ENCODE measurements at regions not wholly inside any gene's neighbourhood (a gene's known extent, or its start where the extent isn't known, plus 50 kb on each side); places are given as distances from the start of the nearest gene placed in this dataset.

DNA sequence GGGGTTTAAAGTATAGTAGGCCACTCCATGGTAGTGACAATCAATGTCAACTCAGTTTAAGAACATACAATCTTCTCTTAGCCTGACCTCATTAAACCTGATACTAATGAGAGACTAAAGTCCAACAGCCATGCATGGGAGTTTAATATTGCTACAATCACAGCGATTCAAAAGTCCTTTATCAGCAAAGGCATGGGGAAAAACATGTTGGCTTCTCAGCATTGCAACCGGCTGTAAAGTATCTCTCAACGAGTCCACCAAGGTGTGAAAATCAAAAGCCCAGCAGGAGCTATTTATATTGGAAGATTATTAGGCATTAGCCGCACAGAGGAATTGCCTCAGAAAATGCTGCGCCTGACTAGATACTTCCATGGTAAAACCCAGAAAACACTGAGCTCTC lies 256.7 kb upstream of the PGRMC2 start:
- TF ChIP-seq, protein P1, sequence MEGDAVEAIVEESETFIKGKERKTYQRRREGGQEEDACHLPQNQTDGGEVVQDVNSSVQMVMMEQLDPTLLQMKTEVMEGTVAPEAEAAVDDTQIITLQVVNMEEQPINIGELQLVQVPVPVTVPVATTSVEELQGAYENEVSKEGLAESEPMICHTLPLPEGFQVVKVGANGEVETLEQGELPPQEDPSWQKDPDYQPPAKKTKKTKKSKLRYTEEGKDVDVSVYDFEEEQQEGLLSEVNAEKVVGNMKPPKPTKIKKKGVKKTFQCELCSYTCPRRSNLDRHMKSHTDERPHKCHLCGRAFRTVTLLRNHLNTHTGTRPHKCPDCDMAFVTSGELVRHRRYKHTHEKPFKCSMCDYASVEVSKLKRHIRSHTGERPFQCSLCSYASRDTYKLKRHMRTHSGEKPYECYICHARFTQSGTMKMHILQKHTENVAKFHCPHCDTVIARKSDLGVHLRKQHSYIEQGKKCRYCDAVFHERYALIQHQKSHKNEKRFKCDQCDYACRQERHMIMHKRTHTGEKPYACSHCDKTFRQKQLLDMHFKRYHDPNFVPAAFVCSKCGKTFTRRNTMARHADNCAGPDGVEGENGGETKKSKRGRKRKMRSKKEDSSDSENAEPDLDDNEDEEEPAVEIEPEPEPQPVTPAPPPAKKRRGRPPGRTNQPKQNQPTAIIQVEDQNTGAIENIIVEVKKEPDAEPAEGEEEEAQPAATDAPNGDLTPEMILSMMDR (IDR thresholded peaks at IDR 0.05): no peak
- Histone ChIP-seq H3K4me1 (no peaks in the 10 kb centered on the region), H3K27ac (no peak overlapping the region), H3K27me3 (ENCODE audit: insufficient read depth in 3 of 3, low read length in 2 of 3) (no peaks in the 10 kb centered on the region), H3K4me3 (no peak overlapping the region), H3K9me3 (no peaks in the 10 kb centered on the region), H3K36me3 (ENCODE audit: insufficient read depth in 1 of 2, low read depth in 1 of 2) (no peaks in the 10 kb centered on the region)
- ATAC-seq (no peak), DNase-seq (no peak)
- WGBS, 3 donors: 59 to 90% (median 67%) methylated on average over 5 of the region's 5 CpGs
- intact Hi-C loops (cut with DNase I): no loop called here

DNA sequence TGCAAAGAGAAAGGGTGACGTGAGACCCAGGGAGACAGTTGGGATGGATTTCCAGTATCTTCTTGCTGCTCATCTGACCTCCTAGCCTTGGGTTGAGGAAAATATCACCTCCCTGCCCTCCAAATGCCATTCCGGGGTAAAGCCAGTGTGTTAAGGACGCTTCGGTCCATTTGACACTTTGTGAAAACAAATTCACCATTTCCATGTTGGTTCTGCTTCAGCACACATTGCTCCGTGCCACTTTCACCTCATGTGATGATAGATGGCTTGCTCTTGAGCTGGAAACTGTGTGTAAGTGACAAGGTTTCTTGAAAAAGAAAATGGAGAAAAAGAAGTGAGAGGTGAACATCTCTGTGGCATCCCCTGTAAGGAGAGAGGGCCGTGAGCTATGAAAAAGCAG lies 256.1 kb upstream of the PGRMC2 start:
- Histone ChIP-seq H3K9me3 (no peaks in the 10 kb centered on the region), H3K27me3 (ENCODE audit: insufficient read depth in 3 of 3, low read length in 2 of 3) (no peaks in the 10 kb centered on the region), H3K4me1 (no peaks in the 10 kb centered on the region), H3K27ac (no peak overlapping the region), H3K36me3 (ENCODE audit: insufficient read depth in 1 of 2, low read depth in 1 of 2) (no peaks in the 10 kb centered on the region), H3K4me3 (no peak overlapping the region)
- TF ChIP-seq, protein P1 (IDR thresholded peaks at IDR 0.05): no peak
- WGBS, 3 donors: 76 to 85% (median 82%) methylated on average over 6 of the region's 6 CpGs
- intact Hi-C loops (cut with DNase I): no loop called here
- ATAC-seq: no peak
- DNase-seq: no peak

DNA sequence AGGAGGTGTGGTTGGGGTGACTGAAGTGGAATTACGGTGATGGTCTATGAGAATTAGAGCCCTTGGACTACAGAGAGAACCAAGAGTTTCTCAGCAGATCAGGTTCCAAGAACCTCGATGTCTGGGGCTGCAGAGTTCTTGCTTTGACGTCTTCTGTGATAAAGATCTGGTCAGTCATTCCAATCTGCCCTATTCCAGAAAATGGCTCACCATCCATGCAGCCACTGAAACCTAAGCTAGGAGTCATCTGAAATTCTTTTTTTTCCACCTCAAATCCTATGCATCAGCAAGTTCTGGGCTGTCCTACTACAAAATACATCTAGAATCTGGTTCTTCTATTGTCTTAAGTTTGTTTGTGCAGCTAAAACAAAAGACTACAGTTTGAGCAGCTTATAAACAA lies 254.4 kb upstream of the PGRMC2 start:
- H3K4me1 ChIP-seq: no peaks in the 10 kb centered on the region
- intact Hi-C loops (cut with DNase I): no loop called here
- DNase-seq (no peak), ATAC-seq (no peak)
- 77 to 88% (median 86%) methylated on average over 3 of the region's 3 CpGs for WGBS, 3 donors
- H3K27me3 ChIP-seq (ENCODE audit: insufficient read depth in 3 of 3, low read length in 2 of 3): no peaks in the 10 kb centered on the region
- TF ChIP-seq, protein P1 (IDR thresholded peaks at IDR 0.05): no peak
- no peak overlapping the region for H3K4me3 ChIP-seq
- no peak overlapping the region for H3K27ac ChIP-seq
- H3K36me3 ChIP-seq (ENCODE audit: insufficient read depth in 1 of 2, low read depth in 1 of 2): no peaks in the 10 kb centered on the region
- H3K9me3 ChIP-seq: no peaks in the 10 kb centered on the region

DNA sequence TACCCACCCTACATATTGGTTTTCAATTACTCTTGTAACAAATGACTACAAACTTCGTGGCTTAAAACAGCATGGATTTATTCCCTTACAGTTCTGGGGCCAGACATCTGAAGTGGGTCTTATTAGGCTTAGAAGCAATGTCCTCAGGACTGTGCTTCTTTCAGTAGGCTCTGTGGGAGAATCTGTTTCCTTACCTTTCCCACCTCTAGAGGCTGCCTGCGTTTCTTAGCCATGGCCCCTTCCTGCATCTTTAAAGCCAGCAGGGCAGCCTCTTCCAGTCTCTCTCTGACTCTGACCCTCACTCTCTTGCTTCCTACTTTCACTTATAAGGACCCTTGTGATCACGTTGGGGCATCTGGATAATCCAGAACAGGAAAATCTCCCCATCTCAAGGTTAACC lies 252.5 kb upstream of the PGRMC2 start:
- Histone ChIP-seq H3K4me1 (no peaks in the 10 kb centered on the region), H3K27me3 (ENCODE audit: insufficient read depth in 3 of 3, low read length in 2 of 3) (no peaks in the 10 kb centered on the region), H3K4me3 (no peak overlapping the region), H3K27ac (no peak overlapping the region), H3K9me3 (no peaks in the 10 kb centered on the region), H3K36me3 (ENCODE audit: insufficient read depth in 1 of 2, low read depth in 1 of 2) (no peaks in the 10 kb centered on the region)
- no peak for ATAC-seq
- intact Hi-C loops (cut with DNase I): no loop called here
- TF ChIP-seq, protein P1 (IDR thresholded peaks at IDR 0.05): no peak
- 51 to 71% (median 66%) methylated on average over 3 of the region's 3 CpGs for WGBS, 3 donors
- DNase-seq: no peak

DNA sequence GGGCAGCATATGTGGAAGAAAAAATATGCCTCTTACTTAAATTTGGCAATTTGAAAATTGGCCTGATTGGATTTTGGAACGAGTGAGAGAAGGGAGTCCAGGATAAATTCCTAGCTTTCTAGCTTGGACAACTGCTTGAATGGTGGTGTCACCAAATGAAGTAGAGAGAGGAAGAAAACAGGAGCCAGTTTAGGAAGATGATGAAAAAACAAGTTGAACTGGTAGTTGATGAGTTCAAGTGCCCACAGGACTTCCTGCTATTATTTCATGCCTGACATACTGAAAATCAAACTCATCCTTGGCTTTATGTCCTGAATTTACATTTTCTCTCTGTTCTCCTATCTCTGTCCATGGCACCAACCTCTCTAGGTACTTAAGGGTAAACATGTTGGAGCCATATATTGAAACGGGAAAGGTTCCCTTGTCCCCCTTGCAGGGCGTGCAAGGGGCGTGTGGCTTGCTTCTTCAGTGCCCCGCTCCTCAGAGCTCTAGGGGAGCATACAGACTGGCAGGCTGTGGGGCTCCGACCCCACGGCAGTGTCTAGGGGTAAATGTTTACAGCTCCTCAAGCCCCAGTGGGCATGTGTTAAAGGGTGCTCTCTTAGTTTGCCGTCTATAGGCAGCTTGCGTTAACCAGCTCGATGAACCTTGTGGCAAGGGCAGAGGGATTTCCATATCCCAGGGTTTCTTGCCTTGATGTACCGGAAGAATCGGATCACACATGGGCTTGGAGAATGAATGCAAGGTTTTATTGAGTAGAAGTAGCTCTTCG lies 250.7 kb upstream of the PGRMC2 start:
- WGBS, 3 donors: 89 to 91% (median 91%) methylated on average over 13 of the region's 13 CpGs
- H3K27ac ChIP-seq: no peak overlapping the region
- ATAC-seq (no peak), DNase-seq (no peak)
- no peak overlapping the region for H3K4me3 ChIP-seq
- no peaks in the 10 kb centered on the region for H3K9me3 ChIP-seq
- TF ChIP-seq, protein P1 (IDR thresholded peaks at IDR 0.05): no peak
- no peaks in the 10 kb centered on the region for H3K4me1 ChIP-seq
- intact Hi-C loops (cut with DNase I): no loop called here
- H3K36me3 ChIP-seq (ENCODE audit: insufficient read depth in 1 of 2, low read depth in 1 of 2): no peaks in the 10 kb centered on the region
- no peaks in the 10 kb centered on the region for H3K27me3 ChIP-seq (ENCODE audit: insufficient read depth in 3 of 3, low read length in 2 of 3)
